ENCODE measurements at regions not wholly inside any gene's neighbourhood (a gene's known extent, or its start where the extent isn't known, plus 50 kb on each side); places are given as distances from the start of the nearest gene placed in this dataset.

DNA sequence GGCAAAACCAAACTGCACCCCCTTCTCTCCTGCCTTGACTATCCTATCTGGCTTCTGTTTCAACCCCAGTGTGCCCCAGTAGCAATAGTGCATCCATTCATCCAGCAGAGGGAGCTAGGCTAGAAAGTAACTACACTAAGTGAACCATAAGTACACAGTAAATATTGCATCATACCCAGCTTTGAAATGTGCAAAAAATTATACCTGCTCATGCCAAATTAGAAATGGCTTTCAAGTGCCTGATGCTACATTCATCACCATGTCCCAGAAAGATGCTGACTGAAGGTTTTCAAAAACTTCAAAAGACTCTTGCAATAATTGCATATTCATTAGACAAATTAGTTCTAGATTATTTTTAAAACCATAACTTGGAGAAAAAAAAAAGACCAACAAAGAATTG is 153.5 kb downstream of the PRELID2 start (continued):
- peak; percentile 70 for TF ChIP-seq SMC3 (conservative IDR thresholded peaks at IDR 0.05; ENCODE audit: insufficient read depth, low read depth, low read length)

DNA sequence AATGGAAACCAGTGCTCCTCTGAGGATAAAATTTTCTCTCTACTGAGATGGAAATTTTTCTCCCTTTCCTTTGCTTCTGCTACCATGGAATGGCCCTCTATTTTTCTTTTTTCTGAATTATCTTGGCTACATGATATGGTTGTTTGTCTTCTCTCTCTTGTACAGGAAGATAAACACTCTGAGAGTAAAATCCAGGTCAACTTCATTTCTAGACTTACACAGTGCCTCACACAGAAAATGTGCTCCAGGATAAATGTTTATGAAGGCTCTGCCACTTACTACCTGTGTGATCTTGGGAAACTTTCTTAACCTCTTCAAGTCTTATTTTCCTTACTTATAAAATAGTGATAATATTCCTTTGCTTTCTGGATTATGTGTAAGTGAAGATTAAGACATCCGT is 153.9 kb downstream of the PRELID2 start:
- Histone ChIP-seq H3K36me3 (ENCODE audit: control insufficient read depth, insufficient read depth, low read length) (no peaks in the 10 kb centered on the region), H3K4me1 (replicated peaks in 1 of 2; ENCODE audit: control insufficient read depth in 2 of 2, insufficient read depth in 2 of 2, low read length in 2 of 2) (peaks cover 0 to 10% of the 10 kb centered on the region in 2 experiments; a peak in 2 of 5 replicates), H3K9me1 (ENCODE audit: control insufficient read depth, insufficient read depth, low read length) (no peaks in the 10 kb centered on the region), H3K9me3 (replicated peaks; ENCODE audit: control insufficient read depth, insufficient read depth, low read depth, low read length) (no peaks in the 10 kb centered on the region), H3K4me3 (no peak overlapping the region), H2AFZ (ENCODE audit: low read depth, low read length) (no peak overlapping the region), H3K9ac (ENCODE audit: insufficient read depth in 1 of 2, low read depth in 2 of 2, low read length in 2 of 2) (no peak overlapping the region), H3K27ac (ENCODE audit: extremely low read depth, low read depth, low read length) (no peak overlapping the region), H3K4me2 (ENCODE audit: insufficient read depth, low read length) (no peak overlapping the region), H3K27me3 (ENCODE audit: control insufficient read depth in 2 of 2, insufficient read depth in 2 of 2, low read length in 2 of 2) (no peaks in the 10 kb centered on the region), H3K79me2 (ENCODE audit: control insufficient read depth, insufficient read depth, low read length) (no peaks in the 10 kb centered on the region), H4K20me1 (replicated peaks; ENCODE audit: control insufficient read depth, insufficient read depth, low read length) (no peaks in the 10 kb centered on the region)
- WGBS (ENCODE audit: insufficient coverage, low coverage, missing lambda C conversion rate), result 57% methylated on average over 1 of the region's 1 CpG
- intact Hi-C loops (cut with micrococcal nuclease) (loop anchor here (1.0 to 10.0 kb wide), 4 partner anchors 144 to 744 kb away; no protein-coding TSS in a partner anchor), in situ Hi-C loops (cut with MboI) (loop anchor here (10.0 kb wide), 2 partner anchors 204 to 374 kb away; no protein-coding TSS in a partner anchor)
- ChIA-PET CTCF (ENCODE audit: low intra/inter-chr PET ratio) (no interaction called here), POLR2A (interaction anchor here (2.0 kb wide), 1 partner anchor 12 kb away, joined by 7 read pairs; no protein-coding TSS in a partner anchor)
- FAIRE-seq, result no peak
- no peak for DNase-seq (ENCODE audit: extremely low read depth in 1 of 4, low spot score in 3 of 4)
- ATAC-seq, result no peak; the same call in 2 of the 3 replicates
- BruUV-seq (replicated peaks), result no TSS peak
- TF ChIP-seq, protein P1, sequence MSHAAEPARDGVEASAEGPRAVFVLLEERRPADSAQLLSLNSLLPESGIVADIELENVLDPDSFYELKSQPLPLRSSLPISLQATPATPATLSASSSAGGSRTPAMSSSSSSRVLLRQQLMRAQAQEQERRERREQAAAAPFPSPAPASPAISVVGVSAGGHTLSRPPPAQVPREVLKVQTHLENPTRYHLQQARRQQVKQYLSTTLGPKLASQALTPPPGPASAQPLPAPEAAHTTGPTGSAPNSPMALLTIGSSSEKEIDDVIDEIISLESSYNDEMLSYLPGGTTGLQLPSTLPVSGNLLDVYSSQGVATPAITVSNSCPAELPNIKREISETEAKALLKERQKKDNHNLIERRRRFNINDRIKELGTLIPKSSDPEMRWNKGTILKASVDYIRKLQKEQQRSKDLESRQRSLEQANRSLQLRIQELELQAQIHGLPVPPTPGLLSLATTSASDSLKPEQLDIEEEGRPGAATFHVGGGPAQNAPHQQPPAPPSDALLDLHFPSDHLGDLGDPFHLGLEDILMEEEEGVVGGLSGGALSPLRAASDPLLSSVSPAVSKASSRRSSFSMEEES (CRISPR knock-in tag; IDR thresholded peaks at IDR 0.05), result no peak
- no peak for TF ChIP-seq RAD51 (IDR thresholded peaks at IDR 0.05; ENCODE audit: borderline replicate concordance, low read depth)
- TF ChIP-seq TCFL5 (CRISPR knock-in tag; conservative IDR thresholded peaks at IDR 0.05), result no peak
- TF ChIP-seq, protein P2, sequence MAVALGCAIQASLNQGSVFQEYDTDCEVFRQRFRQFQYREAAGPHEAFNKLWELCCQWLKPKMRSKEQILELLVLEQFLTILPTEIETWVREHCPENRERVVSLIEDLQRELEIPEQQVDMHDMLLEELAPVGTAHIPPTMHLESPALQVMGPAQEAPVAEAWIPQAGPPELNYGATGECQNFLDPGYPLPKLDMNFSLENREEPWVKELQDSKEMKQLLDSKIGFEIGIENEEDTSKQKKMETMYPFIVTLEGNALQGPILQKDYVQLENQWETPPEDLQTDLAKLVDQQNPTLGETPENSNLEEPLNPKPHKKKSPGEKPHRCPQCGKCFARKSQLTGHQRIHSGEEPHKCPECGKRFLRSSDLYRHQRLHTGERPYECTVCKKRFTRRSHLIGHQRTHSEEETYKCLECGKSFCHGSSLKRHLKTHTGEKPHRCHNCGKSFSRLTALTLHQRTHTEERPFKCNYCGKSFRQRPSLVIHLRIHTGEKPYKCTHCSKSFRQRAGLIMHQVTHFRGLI (CRISPR knock-in tag; IDR thresholded peaks at IDR 0.05), result no peak
- TF ChIP-seq LEF1 (IDR thresholded peaks at IDR 0.05), result no peak
- TF ChIP-seq, protein P3, sequence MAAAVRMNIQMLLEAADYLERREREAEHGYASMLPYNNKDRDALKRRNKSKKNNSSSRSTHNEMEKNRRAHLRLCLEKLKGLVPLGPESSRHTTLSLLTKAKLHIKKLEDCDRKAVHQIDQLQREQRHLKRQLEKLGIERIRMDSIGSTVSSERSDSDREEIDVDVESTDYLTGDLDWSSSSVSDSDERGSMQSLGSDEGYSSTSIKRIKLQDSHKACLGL (CRISPR knock-in tag; IDR thresholded peaks at IDR 0.05; ENCODE audit: borderline replicate concordance, poor library complexity, severe bottlenecking), result no peak
- TF ChIP-seq SPI1 (IDR thresholded peaks at IDR 0.05; ENCODE audit: borderline replicate concordance, low read depth, low read length), result no peak
- TF ChIP-seq, protein P4, sequence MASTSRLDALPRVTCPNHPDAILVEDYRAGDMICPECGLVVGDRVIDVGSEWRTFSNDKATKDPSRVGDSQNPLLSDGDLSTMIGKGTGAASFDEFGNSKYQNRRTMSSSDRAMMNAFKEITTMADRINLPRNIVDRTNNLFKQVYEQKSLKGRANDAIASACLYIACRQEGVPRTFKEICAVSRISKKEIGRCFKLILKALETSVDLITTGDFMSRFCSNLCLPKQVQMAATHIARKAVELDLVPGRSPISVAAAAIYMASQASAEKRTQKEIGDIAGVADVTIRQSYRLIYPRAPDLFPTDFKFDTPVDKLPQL (IDR thresholded peaks at IDR 0.05; ENCODE audit: extremely low read depth, insufficient read length), result no peak
- no peak for TF ChIP-seq ZNF384 (IDR thresholded peaks at IDR 0.05; ENCODE audit: low read depth, low read length)
- no peak for TF ChIP-seq ATF1 (CRISPR knock-in tag; IDR thresholded peaks at IDR 0.05)
- no peak for TF ChIP-seq ATF1 (tag; IDR thresholded peaks at IDR 0.05)
- no peak for TF ChIP-seq ZNF324 (CRISPR knock-in tag; IDR thresholded peaks at IDR 0.05)
- TF ChIP-seq CBX3 (IDR thresholded peaks at IDR 0.05; ENCODE audit: borderline replicate concordance in 1 of 2, low read length in 2 of 2), result no peak
- no peak for TF ChIP-seq BHLHE40 (IDR thresholded peaks at IDR 0.05; ENCODE audit: low read length)
- TF ChIP-seq ADNP (tag; IDR thresholded peaks at IDR 0.05), result no peak
- TF ChIP-seq, protein P5, sequence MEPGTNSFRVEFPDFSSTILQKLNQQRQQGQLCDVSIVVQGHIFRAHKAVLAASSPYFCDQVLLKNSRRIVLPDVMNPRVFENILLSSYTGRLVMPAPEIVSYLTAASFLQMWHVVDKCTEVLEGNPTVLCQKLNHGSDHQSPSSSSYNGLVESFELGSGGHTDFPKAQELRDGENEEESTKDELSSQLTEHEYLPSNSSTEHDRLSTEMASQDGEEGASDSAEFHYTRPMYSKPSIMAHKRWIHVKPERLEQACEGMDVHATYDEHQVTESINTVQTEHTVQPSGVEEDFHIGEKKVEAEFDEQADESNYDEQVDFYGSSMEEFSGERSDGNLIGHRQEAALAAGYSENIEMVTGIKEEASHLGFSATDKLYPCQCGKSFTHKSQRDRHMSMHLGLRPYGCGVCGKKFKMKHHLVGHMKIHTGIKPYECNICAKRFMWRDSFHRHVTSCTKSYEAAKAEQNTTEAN (CRISPR knock-in tag; IDR thresholded peaks at IDR 0.05), result no peak

All from K562 (cell line).